Fibroblast of lung (primary cell): ENCODE measurements at regions not wholly inside any gene's neighbourhood (a gene's known extent, or its start where the extent isn't known, plus 50 kb on each side); places are given as distances from the start of the nearest gene placed in this dataset.

Experiments used
- EZH2 ChIP-seq: IDR thresholded peaks from 2 replicates; pipeline ENCODE4 v1.5.1; 2012; ENCODE audit warnings: low read length, control low read depth, mild to moderate bottlenecking; ENCODE audit errors: missing control alignments
- TF ChIP-seq, protein P1 (sequence below), 2 donors: IDR thresholded peaks in 1 of 2; conservative IDR thresholded peaks in 1 of 2; 1 replicate in 1 of 2; 2 replicates in 1 of 2; pipeline ENCODE4 v1.5.1; 2011 to 2012; ENCODE audit warnings: low read length in 2 of 2, control low read depth in 1 of 2, inconsistent platforms in 1 of 2, low read depth in 1 of 2, mild to moderate bottlenecking in 1 of 2

DNA sequence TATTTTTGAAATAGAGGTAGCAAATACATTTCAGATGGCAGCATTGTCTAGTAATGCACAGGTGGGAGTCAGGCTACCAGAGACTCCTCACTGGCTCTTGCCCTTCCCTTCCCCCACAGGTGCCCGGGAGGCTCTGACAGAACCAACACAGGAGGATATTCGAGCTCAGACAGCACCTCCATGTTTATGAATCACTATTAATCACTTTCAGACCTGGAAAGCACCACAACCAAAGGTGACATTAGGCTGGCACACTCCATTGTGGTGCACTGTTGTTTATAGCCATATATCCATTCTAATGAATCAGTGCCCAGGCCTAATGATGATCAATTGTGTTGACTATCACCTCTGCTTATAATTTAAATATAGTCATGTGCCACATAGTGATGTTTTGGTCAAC is 107.8 kb upstream of the NAMPT start:
- TF ChIP-seq, protein P1, sequence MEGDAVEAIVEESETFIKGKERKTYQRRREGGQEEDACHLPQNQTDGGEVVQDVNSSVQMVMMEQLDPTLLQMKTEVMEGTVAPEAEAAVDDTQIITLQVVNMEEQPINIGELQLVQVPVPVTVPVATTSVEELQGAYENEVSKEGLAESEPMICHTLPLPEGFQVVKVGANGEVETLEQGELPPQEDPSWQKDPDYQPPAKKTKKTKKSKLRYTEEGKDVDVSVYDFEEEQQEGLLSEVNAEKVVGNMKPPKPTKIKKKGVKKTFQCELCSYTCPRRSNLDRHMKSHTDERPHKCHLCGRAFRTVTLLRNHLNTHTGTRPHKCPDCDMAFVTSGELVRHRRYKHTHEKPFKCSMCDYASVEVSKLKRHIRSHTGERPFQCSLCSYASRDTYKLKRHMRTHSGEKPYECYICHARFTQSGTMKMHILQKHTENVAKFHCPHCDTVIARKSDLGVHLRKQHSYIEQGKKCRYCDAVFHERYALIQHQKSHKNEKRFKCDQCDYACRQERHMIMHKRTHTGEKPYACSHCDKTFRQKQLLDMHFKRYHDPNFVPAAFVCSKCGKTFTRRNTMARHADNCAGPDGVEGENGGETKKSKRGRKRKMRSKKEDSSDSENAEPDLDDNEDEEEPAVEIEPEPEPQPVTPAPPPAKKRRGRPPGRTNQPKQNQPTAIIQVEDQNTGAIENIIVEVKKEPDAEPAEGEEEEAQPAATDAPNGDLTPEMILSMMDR (conservative IDR thresholded peaks at IDR 0.05 in 1 of 2, IDR thresholded peaks at IDR 0.05 in 1 of 2; ENCODE audit: low read depth in 1 of 2, low read length in 2 of 2) = no peak
- TF ChIP-seq EZH2 = no peak
